ENCODE measurements at regions not wholly inside any gene's neighbourhood (a gene's known extent, or its start where the extent isn't known, plus 50 kb on each side); places are given as distances from the start of the nearest gene placed in this dataset.

- Histone ChIP-seq H3K4me3 (ENCODE audit: low read depth, low read length) (no peak overlapping the region), H3K4me1 (no peaks in the 10 kb centered on the region), H3K9me3 (no peaks in the 10 kb centered on the region), H3K27me3 (no peaks in the 10 kb centered on the region), H3K36me3 (no peaks in the 10 kb centered on the region)
- TF ChIP-seq, protein P1, sequence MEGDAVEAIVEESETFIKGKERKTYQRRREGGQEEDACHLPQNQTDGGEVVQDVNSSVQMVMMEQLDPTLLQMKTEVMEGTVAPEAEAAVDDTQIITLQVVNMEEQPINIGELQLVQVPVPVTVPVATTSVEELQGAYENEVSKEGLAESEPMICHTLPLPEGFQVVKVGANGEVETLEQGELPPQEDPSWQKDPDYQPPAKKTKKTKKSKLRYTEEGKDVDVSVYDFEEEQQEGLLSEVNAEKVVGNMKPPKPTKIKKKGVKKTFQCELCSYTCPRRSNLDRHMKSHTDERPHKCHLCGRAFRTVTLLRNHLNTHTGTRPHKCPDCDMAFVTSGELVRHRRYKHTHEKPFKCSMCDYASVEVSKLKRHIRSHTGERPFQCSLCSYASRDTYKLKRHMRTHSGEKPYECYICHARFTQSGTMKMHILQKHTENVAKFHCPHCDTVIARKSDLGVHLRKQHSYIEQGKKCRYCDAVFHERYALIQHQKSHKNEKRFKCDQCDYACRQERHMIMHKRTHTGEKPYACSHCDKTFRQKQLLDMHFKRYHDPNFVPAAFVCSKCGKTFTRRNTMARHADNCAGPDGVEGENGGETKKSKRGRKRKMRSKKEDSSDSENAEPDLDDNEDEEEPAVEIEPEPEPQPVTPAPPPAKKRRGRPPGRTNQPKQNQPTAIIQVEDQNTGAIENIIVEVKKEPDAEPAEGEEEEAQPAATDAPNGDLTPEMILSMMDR (IDR thresholded peaks at IDR 0.05; ENCODE audit: low read depth, low read length) = no peak
- no peak for DNase-seq
These were observed 151.1 kb downstream of the PJA1 start for GRCh38 chrX:69014200-69014599.

DNA sequence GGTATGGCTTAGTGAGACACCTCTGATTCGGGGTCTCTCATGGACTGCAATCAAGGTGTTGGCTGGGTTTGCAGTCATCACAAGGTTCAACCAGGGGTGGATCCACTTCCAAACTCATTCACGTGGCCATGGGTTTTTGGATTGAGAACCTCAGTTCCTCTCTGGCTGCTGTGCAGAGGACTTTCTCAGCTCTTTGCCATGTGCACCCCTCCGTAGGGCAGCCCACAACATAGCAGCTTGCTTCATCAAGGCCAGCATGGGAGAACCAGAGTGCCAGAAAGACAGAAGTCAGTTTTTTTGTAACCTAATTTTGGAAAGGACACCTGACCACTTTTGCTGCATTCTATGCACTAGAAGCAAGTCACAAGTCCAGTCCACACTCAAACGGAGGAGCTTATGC, 154.9 kb downstream of the PJA1 start:
- Histone ChIP-seq H3K27me3 (no peaks in the 10 kb centered on the region), H3K4me3 (ENCODE audit: low read depth, low read length) (no peak overlapping the region), H3K4me1 (no peaks in the 10 kb centered on the region), H3K9me3 (no peaks in the 10 kb centered on the region), H3K36me3 (no peaks in the 10 kb centered on the region)
- no peak for DNase-seq
- TF ChIP-seq, protein P1 (IDR thresholded peaks at IDR 0.05; ENCODE audit: low read depth, low read length) = no peak

- Histone ChIP-seq H3K4me1 (no peaks in the 10 kb centered on the region), H3K9me3 (no peaks in the 10 kb centered on the region), H3K4me3 (ENCODE audit: low read depth, low read length) (no peak overlapping the region), H3K27me3 (no peaks in the 10 kb centered on the region), H3K36me3 (no peaks in the 10 kb centered on the region)
- no peak for DNase-seq
- TF ChIP-seq, protein P1 (IDR thresholded peaks at IDR 0.05; ENCODE audit: low read depth, low read length) = no peak
These were observed 164.4 kb downstream of the PJA1 start for GRCh38 chrX:69000877-69001276.

GRCh38 chrX:68999931-69000330, 165.3 kb downstream of the PJA1 start:
- Histone ChIP-seq H3K4me1 (no peaks in the 10 kb centered on the region), H3K36me3 (no peaks in the 10 kb centered on the region), H3K4me3 (ENCODE audit: low read depth, low read length) (no peak overlapping the region), H3K27me3 (no peaks in the 10 kb centered on the region), H3K9me3 (no peaks in the 10 kb centered on the region)
- no peak for DNase-seq
- TF ChIP-seq, protein P1 (IDR thresholded peaks at IDR 0.05; ENCODE audit: low read depth, low read length) = no peak

DNA sequence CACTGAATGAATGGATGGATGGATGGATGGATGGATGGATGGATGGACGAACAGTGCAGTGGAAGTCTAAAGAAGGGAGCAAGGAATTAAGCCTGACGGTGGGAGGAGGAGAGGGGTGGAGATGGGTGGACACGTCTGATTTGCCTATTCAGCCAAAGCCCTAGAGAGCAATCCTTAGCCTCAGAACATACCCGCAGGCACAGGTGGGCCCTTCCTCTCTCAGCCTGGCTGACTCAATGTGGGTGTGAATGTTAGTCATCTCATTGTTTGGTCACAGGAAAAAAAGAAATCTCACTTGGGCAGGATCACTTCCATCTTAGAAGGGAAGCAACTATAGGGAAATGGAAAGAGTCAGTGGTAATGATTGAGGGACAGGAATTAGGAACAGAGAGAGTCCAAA, 165.9 kb downstream of the PJA1 start:
- Histone ChIP-seq H3K36me3 (no peaks in the 10 kb centered on the region), H3K4me1 (no peaks in the 10 kb centered on the region), H3K27me3 (no peaks in the 10 kb centered on the region), H3K4me3 (ENCODE audit: low read depth, low read length) (no peak overlapping the region), H3K9me3 (no peaks in the 10 kb centered on the region)
- DNase-seq = no peak
- TF ChIP-seq, protein P1 (IDR thresholded peaks at IDR 0.05; ENCODE audit: low read depth, low read length) = no peak

DNA sequence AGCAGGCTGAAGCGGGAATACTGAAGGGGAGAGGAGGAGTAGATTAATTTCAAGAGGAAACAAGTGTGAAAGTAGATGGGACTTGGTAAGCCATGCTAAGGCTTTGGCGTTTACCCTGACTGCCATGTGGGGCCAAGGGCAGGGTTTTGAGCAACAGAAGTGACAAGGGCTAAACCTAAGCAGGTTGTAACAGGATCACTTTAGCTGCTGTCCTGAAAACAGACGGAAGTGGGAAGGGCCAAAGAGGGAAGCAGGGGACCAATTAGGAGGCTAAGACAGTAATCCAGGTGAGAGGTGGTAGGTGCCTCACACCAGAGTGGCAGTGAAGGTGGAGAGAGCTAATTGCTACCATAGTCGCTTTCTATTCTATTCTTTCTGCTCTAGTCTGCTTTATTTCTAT, 166.5 kb downstream of the PJA1 start:
- Histone ChIP-seq H3K9me3 (no peaks in the 10 kb centered on the region), H3K4me1 (no peaks in the 10 kb centered on the region), H3K36me3 (no peaks in the 10 kb centered on the region), H3K4me3 (ENCODE audit: low read depth, low read length) (no peak overlapping the region), H3K27me3 (no peaks in the 10 kb centered on the region)
- TF ChIP-seq, protein P1 (IDR thresholded peaks at IDR 0.05; ENCODE audit: low read depth, low read length) = no peak
- no peak for DNase-seq

All from BE2C (cell line).